ENCODE measurements at regions not wholly inside any gene's neighbourhood (a gene's known extent, or its start where the extent isn't known, plus 50 kb on each side); places are given as distances from the start of the nearest gene placed in this dataset.

DNA sequence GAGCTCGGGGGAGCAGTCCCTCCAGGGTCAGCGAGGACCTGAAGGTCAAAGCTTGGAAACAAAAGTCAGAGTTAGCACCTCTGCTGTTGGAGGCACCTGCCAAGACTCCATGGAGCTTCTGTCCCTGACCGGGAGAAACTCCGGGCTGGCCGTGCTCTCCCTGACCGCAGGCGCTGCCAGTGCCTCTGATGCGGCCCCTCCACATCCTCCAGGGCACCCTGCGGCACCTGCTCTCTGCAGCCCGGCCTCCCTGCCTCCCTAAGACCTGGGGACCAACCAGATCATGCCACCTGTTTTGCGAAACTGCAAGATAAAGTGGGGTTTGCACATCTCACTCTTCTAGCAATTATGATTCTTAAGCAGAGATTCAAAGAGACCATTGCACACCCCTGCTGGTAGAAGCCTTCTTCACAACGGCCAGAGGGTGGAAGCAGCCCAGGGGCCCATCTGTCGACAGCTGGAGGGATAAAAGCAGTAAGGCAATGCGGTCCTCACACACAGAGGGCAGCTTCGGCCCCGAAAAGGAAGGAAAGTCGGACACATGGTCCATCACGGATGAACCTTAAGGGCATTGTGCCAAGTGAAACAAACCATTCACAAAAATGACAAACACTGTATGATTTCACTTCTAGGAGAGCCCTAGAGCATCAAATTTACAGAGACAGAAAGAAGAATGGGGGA lies 477.1 kb downstream of the BRD1 start:
- TF ChIP-seq ZNF426 (tag by site-specific recombination; IDR thresholded peaks at IDR 0.05) (no peak), ZNF292 (tag by site-specific recombination; IDR thresholded peaks at IDR 0.05; ENCODE audit: borderline replicate concordance, low read depth) (no peak), ZNF747 (tag by site-specific recombination; IDR thresholded peaks at IDR 0.05) (no peak), ZNF24 (tag by site-specific recombination; IDR thresholded peaks at IDR 0.05) (no peak), HOXA7 (CRISPR knock-in tag; IDR thresholded peaks at IDR 0.05; ENCODE audit: borderline replicate concordance) (no peak), ZNF776 (tag by site-specific recombination; IDR thresholded peaks at IDR 0.05; ENCODE audit: borderline replicate concordance) (no peak), KLF10 (tag by site-specific recombination; IDR thresholded peaks at IDR 0.05) (no peak), ZNF660 (tag by site-specific recombination; IDR thresholded peaks at IDR 0.05) (no peak), INSM2 (tag by site-specific recombination; IDR thresholded peaks at IDR 0.05) (no peak), ZBTB1 (tag by site-specific recombination; IDR thresholded peaks at IDR 0.05) (no peak), ZNF2 (tag by site-specific recombination; IDR thresholded peaks at IDR 0.05) (no peak)
- TF ChIP-seq, protein P1, sequence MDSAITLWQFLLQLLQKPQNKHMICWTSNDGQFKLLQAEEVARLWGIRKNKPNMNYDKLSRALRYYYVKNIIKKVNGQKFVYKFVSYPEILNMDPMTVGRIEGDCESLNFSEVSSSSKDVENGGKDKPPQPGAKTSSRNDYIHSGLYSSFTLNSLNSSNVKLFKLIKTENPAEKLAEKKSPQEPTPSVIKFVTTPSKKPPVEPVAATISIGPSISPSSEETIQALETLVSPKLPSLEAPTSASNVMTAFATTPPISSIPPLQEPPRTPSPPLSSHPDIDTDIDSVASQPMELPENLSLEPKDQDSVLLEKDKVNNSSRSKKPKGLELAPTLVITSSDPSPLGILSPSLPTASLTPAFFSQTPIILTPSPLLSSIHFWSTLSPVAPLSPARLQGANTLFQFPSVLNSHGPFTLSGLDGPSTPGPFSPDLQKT (IDR thresholded peaks at IDR 0.05; ENCODE audit: borderline replicate concordance, low read depth, low read length), result no peak
- TF ChIP-seq, protein P2, sequence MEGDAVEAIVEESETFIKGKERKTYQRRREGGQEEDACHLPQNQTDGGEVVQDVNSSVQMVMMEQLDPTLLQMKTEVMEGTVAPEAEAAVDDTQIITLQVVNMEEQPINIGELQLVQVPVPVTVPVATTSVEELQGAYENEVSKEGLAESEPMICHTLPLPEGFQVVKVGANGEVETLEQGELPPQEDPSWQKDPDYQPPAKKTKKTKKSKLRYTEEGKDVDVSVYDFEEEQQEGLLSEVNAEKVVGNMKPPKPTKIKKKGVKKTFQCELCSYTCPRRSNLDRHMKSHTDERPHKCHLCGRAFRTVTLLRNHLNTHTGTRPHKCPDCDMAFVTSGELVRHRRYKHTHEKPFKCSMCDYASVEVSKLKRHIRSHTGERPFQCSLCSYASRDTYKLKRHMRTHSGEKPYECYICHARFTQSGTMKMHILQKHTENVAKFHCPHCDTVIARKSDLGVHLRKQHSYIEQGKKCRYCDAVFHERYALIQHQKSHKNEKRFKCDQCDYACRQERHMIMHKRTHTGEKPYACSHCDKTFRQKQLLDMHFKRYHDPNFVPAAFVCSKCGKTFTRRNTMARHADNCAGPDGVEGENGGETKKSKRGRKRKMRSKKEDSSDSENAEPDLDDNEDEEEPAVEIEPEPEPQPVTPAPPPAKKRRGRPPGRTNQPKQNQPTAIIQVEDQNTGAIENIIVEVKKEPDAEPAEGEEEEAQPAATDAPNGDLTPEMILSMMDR (tag by site-specific recombination; IDR thresholded peaks at IDR 0.05), result 0 out of 2 replicates have a peak, but pooled peaks have one; percentile 27
